Memory B cell (primary cell): ENCODE measurements at regions not wholly inside any gene's neighbourhood (a gene's known extent, or its start where the extent isn't known, plus 50 kb on each side); places are given as distances from the start of the nearest gene placed in this dataset.
A peak's percentile ranks its signal among the peaks of the same experiment; 100 is the strongest.
"Not testable (repeated sequence)": the region's sequence is repeated elsewhere in the genome, so short reads cannot be mapped to it uniquely, and the experiment has no call there.

Experiments
- ATAC-seq: fragments of 150-1000 bp; cut with Tn5 transposase; 2 replicates; pipeline ENCODE4 v1.10.0; 2021; ENCODE audit warnings: low read depth, mild to moderate bottlenecking, moderate library complexity
- DNase-seq, 2 donors: peaks; one replicate each; pipeline ENCODE4 v3.0.0; 2022; ENCODE audit warnings: low spot score in 2 of 2
- H3K27ac Mint-ChIP-seq: one replicate; pipeline ENCODE4 v1.8.0; 2022; ENCODE audit warnings: mild to moderate bottlenecking, moderate library complexity, mixed read lengths
- H3K27me3 Mint-ChIP-seq: one replicate; pipeline ENCODE4 v1.8.0; 2022; ENCODE audit warnings: mixed read lengths
- H3K36me3 Mint-ChIP-seq: one replicate; pipeline ENCODE4 v1.8.0; 2022; ENCODE audit warnings: mild to moderate bottlenecking, mixed read lengths
- H3K4me1 Mint-ChIP-seq: one replicate; pipeline ENCODE4 v1.8.0; 2022; ENCODE audit warnings: mixed read lengths
- H3K4me3 Mint-ChIP-seq: one replicate; pipeline ENCODE4 v1.8.0; 2022; ENCODE audit warnings: mild to moderate bottlenecking, moderate library complexity, mixed read lengths
- H3K9me3 Mint-ChIP-seq: one replicate; pipeline ENCODE4 v1.8.0; 2022; ENCODE audit warnings: mixed read lengths

GRCh38 chr3:181336597-181336996, 347.1 kb upstream of the DNAJC19 start:
- Mint-ChIP-seq H3K4me3 (no peak overlapping the region), H3K27ac (no peak overlapping the region), H3K27me3 (no peaks in the 10 kb centered on the region), H3K4me1 (no peaks in the 10 kb centered on the region), H3K36me3 (no peaks in the 10 kb centered on the region), H3K9me3 (no peaks in the 10 kb centered on the region)
- ATAC-seq (no peak), DNase-seq (no peak)

GRCh38 chr3:181333394-181333793, 343.9 kb upstream of the DNAJC19 start:
- Mint-ChIP-seq H3K9me3 (no peaks in the 10 kb centered on the region), H3K27me3 (no peaks in the 10 kb centered on the region), H3K27ac (no peak overlapping the region), H3K4me3 (no peak overlapping the region), H3K36me3 (no peaks in the 10 kb centered on the region), H3K4me1 (no peaks in the 10 kb centered on the region)
- ATAC-seq (no peak), DNase-seq (no peak)

GRCh38 chr3:181330821-181331563, 341.5 kb upstream of the DNAJC19 start:
- Mint-ChIP-seq H3K4me3 (no peak overlapping the region), H3K27ac (no peak overlapping the region), H3K27me3 (peaks cover 3% of the 10 kb centered on the region), H3K4me1 (no peaks in the 10 kb centered on the region), H3K36me3 (no peaks in the 10 kb centered on the region), H3K9me3 (no peaks in the 10 kb centered on the region)
- no peak for DNase-seq
- no peak for ATAC-seq

GRCh38 chr3:181330257-181330656, 340.7 kb upstream of the DNAJC19 start:
- no peaks in the 10 kb centered on the region for H3K4me1 Mint-ChIP-seq

GRCh38 chr3:181329024-181329423, 339.5 kb upstream of the DNAJC19 start:
- no peak for DNase-seq
- Mint-ChIP-seq H3K27me3 (peaks cover 4% of the 10 kb centered on the region), H3K27ac (no peak overlapping the region), H3K36me3 (no peaks in the 10 kb centered on the region), H3K4me3 (no peak overlapping the region), H3K9me3 (no peaks in the 10 kb centered on the region), H3K4me1 (no peaks in the 10 kb centered on the region)
- no peak for ATAC-seq

More at GRCh38 chr3:181330257-181330656, 340.7 kb upstream of the DNAJC19 start:
- H3K4me3 Mint-ChIP-seq: no peak overlapping the region
- no peak for ATAC-seq
- DNase-seq: no peak
- H3K9me3 Mint-ChIP-seq: no peaks in the 10 kb centered on the region
- peaks cover 4% of the 10 kb centered on the region for H3K27me3 Mint-ChIP-seq
- no peaks in the 10 kb centered on the region for H3K36me3 Mint-ChIP-seq
- H3K27ac Mint-ChIP-seq: no peak overlapping the region

GRCh38 chr3:181328346-181328745, 338.8 kb upstream of the DNAJC19 start:
- H3K27me3 Mint-ChIP-seq: peaks cover 6% of the 10 kb centered on the region
- no peak for ATAC-seq
- no peaks in the 10 kb centered on the region for H3K4me1 Mint-ChIP-seq
- no peaks in the 10 kb centered on the region for H3K9me3 Mint-ChIP-seq
- no peak overlapping the region for H3K27ac Mint-ChIP-seq
- no peak overlapping the region for H3K4me3 Mint-ChIP-seq
- no peaks in the 10 kb centered on the region for H3K36me3 Mint-ChIP-seq
- no peak for DNase-seq

GRCh38 chr3:181327349-181327748, 337.8 kb upstream of the DNAJC19 start:
- Mint-ChIP-seq H3K27ac (no peak overlapping the region), H3K36me3 (peaks cover 2% of the 10 kb centered on the region), H3K27me3 (peaks cover 6% of the 10 kb centered on the region), H3K9me3 (peaks cover 4% of the 10 kb centered on the region), H3K4me1 (no peaks in the 10 kb centered on the region), H3K4me3 (no peak overlapping the region)
- ATAC-seq (no peak), DNase-seq (no peak)

GRCh38 chr3:181326637-181327223, 337.2 kb upstream of the DNAJC19 start:
- peaks cover 6% of the 10 kb centered on the region for H3K27me3 Mint-ChIP-seq
- no peaks in the 10 kb centered on the region for H3K4me1 Mint-ChIP-seq
- no peak overlapping the region for H3K27ac Mint-ChIP-seq
- ATAC-seq (peak; percentile 17), DNase-seq (no peak)
- no peak overlapping the region for H3K4me3 Mint-ChIP-seq
- peaks cover 8% of the 10 kb centered on the region for H3K9me3 Mint-ChIP-seq
- H3K36me3 Mint-ChIP-seq: peaks cover 4% of the 10 kb centered on the region

- not testable (repeated sequence) for H3K27me3 Mint-ChIP-seq, H3K9me3 Mint-ChIP-seq, H3K4me1 Mint-ChIP-seq, DNase-seq, ATAC-seq, H3K27ac Mint-ChIP-seq, H3K36me3 Mint-ChIP-seq, H3K4me3 Mint-ChIP-seq
These were observed 335.0 kb upstream of the DNAJC19 start for GRCh38 chr3:181324516-181324915.

GRCh38 chr3:181318321-181318720, 328.8 kb upstream of the DNAJC19 start:
- Mint-ChIP-seq H3K27me3 (no peaks in the 10 kb centered on the region), H3K36me3 (peaks cover 4% of the 10 kb centered on the region), H3K4me3 (no peak overlapping the region), H3K9me3 (peaks cover 10% of the 10 kb centered on the region), H3K4me1 (no peaks in the 10 kb centered on the region), H3K27ac (no peak overlapping the region)
- ATAC-seq (no peak), DNase-seq (no peak)

GRCh38 chr3:181317508-181317907, 328.0 kb upstream of the DNAJC19 start:
- ATAC-seq: no peak
- no peaks in the 10 kb centered on the region for H3K4me1 Mint-ChIP-seq
- no peaks in the 10 kb centered on the region for H3K27me3 Mint-ChIP-seq
- H3K4me3 Mint-ChIP-seq: no peak overlapping the region
- no peak for DNase-seq
- no peak overlapping the region for H3K27ac Mint-ChIP-seq
- peaks cover 2% of the 10 kb centered on the region for H3K36me3 Mint-ChIP-seq
- H3K9me3 Mint-ChIP-seq: peaks cover 7% of the 10 kb centered on the region

GRCh38 chr3:181316482-181316881, 326.9 kb upstream of the DNAJC19 start:
- H3K27me3 Mint-ChIP-seq: no peaks in the 10 kb centered on the region
- H3K36me3 Mint-ChIP-seq: no peaks in the 10 kb centered on the region
- no peak overlapping the region for H3K4me3 Mint-ChIP-seq
- DNase-seq (no peak), ATAC-seq (no peak)
- no peaks in the 10 kb centered on the region for H3K4me1 Mint-ChIP-seq
- H3K27ac Mint-ChIP-seq: no peak overlapping the region
- H3K9me3 Mint-ChIP-seq: peaks cover 2% of the 10 kb centered on the region

GRCh38 chr3:181313335-181313734, 323.8 kb upstream of the DNAJC19 start:
- Mint-ChIP-seq H3K27me3 (no peaks in the 10 kb centered on the region), H3K27ac (no peak overlapping the region), H3K4me1 (peaks cover 3% of the 10 kb centered on the region), H3K9me3 (no peaks in the 10 kb centered on the region), H3K36me3 (no peaks in the 10 kb centered on the region), H3K4me3 (no peak overlapping the region)
- DNase-seq (no peak), ATAC-seq (no peak)

GRCh38 chr3:181311186-181311585, 321.6 kb upstream of the DNAJC19 start:
- DNase-seq (no peak), ATAC-seq (no peak)
- Mint-ChIP-seq H3K4me3 (no peak overlapping the region), H3K36me3 (no peaks in the 10 kb centered on the region), H3K4me1 (peaks cover 3% of the 10 kb centered on the region), H3K9me3 (peaks cover 2% of the 10 kb centered on the region), H3K27me3 (peaks cover 2% of the 10 kb centered on the region), H3K27ac (no peak overlapping the region)

- no peak for ATAC-seq
- no peak for DNase-seq
- Mint-ChIP-seq H3K4me3 (no peak overlapping the region), H3K27ac (no peak overlapping the region), H3K36me3 (no peaks in the 10 kb centered on the region), H3K4me1 (no peaks in the 10 kb centered on the region), H3K9me3 (peaks cover 2% of the 10 kb centered on the region), H3K27me3 (peaks cover 5% of the 10 kb centered on the region)
These were observed 313.4 kb upstream of the DNAJC19 start for GRCh38 chr3:181302960-181303359.
